A549 (cell line): ENCODE measurements at regions not wholly inside any gene's neighbourhood (a gene's known extent, or its start where the extent isn't known, plus 50 kb on each side); places are given as distances from the start of the nearest gene placed in this dataset.

Experiments
- ATAC-seq, 2 experiments: fragments of 200-7000 bp in 1 of 2; fragments of >200 bp in 1 of 2; cut with Nextera tagmentation in 1 of 2; cut with Tn5 transposase in 1 of 2; 3 replicates each; pipeline versions ENCODE4 v1.8.0 to v1.9.1; 2018 to 2020; ENCODE audit warnings: mild to moderate bottlenecking in 1 of 2, moderate library complexity in 1 of 2
- CTCF ChIA-PET: fragments of 300-600 bp; sonication (Branson Sonifier 250); formaldehyde crosslinking; extraction: SDS; loops from one replicate; lab custom pipeline; 2021; ENCODE audit warnings: antibody characterized with exemption, inconsistent platforms; lab: Yijun Ruan, JAX
- POLR2A ChIA-PET: fragments of 350-600 bp; formaldehyde crosslinking; extraction: SDS; loops from one replicate; lab custom pipeline; 2021; ENCODE audit warnings: antibody characterized with exemption, inconsistent platforms; lab: Yijun Ruan, JAX
- DNase-seq, 2 experiments: peaks; one replicate each; pipeline versions ENCODE4 v3.0.0 to v3.0.0-alpha.2; 2011 to 2016; ENCODE audit warnings: low read depth in 1 of 2, low spot score in 1 of 2
- FAIRE-seq: peaks from 2 replicates; lab custom pipeline; 2011; peaks lifted over from hg19 to GRCh38; lab: Jason Lieb, UNC
- H3K27ac ChIP-seq, 2 experiments: fragments of >200 bp; sonication (Bioruptor Twin); formaldehyde crosslinking; 3 replicates each; pipeline ENCODE4 v1.5.1; 2016 to 2017
- H3K4me1 ChIP-seq: fragments of >200 bp; sonication (Bioruptor Twin); formaldehyde crosslinking; 3 replicates; pipeline ENCODE4 v1.6.1; 2016
- H3K4me2 ChIP-seq: fragments of >200 bp; sonication (Bioruptor Twin); formaldehyde crosslinking; 3 replicates; pipeline ENCODE4 v1.6.1; 2016
- H3K4me3 ChIP-seq: fragments of >200 bp; sonication (Bioruptor Twin); formaldehyde crosslinking; 3 replicates; pipeline ENCODE4 v1.5.1; 2016
- H3K9me3 ChIP-seq: fragments of >200 bp; sonication (Bioruptor Twin); formaldehyde crosslinking; 3 replicates; pipeline ENCODE4 v1.6.1; 2016
- CBX8 ChIP-seq: fragments of 200-600 bp; sonication (generic); IDR thresholded peaks from 2 replicates; pipeline ENCODE4 v1.6.1; 2016
- CHD2 ChIP-seq: fragments of 150-350 bp; IDR thresholded peaks from 2 replicates; pipeline ENCODE4 v1.6.1; 2014; ENCODE audit warnings: low read length; ENCODE audit not compliant: partially characterized antibody
- EHF ChIP-seq: fragments of 250-450 bp; sonication (Bioruptor Pico); IDR thresholded peaks from 2 replicates; pipeline ENCODE4 v1.5.0; 2020; ENCODE audit warnings: mild to moderate bottlenecking
- EP300 ChIP-seq, 2 experiments: fragments of >200 bp; sonication (Bioruptor Twin); formaldehyde crosslinking; IDR thresholded peaks; 2 replicates in 1 of 2; 3 replicates in 1 of 2; pipeline ENCODE4 v1.6.1; 2016 to 2017
- ESRRA ChIP-seq: fragments of 150-350 bp; IDR thresholded peaks from 2 replicates; pipeline ENCODE4 v1.6.1; 2014; ENCODE audit warnings: mild to moderate bottlenecking, low read length, borderline replicate concordance
- GATA3 ChIP-seq: IDR thresholded peaks from 2 replicates; pipeline ENCODE4 v1.6.1; 2012; ENCODE audit warnings: borderline replicate concordance
- HDAC2 ChIP-seq: fragments of 200-600 bp; sonication (generic); IDR thresholded peaks from 2 replicates; pipeline ENCODE4 v1.6.1; 2016
- HEYL ChIP-seq: fragments of 250-450 bp; sonication (Bioruptor Pico); IDR thresholded peaks from 2 replicates; pipeline ENCODE4 v1.8.0; 2021; ENCODE audit warnings: mild to moderate bottlenecking, moderate library complexity
- HOXA7 ChIP-seq: fragments of 250-450 bp; sonication (Bioruptor Pico); IDR thresholded peaks from 2 replicates; pipeline ENCODE4 v1.5.0; 2020; ENCODE audit warnings: mild to moderate bottlenecking, moderate library complexity
- HOXB13 ChIP-seq: fragments of 250-450 bp; sonication (Bioruptor Pico); IDR thresholded peaks from 2 replicates; pipeline ENCODE4 v1.5.0; 2020; ENCODE audit warnings: low read depth, mild to moderate bottlenecking, moderate library complexity
- KDM1A ChIP-seq: fragments of 200-600 bp; sonication (generic); IDR thresholded peaks from 2 replicates; pipeline ENCODE4 v1.6.1; 2016; ENCODE audit warnings: low read depth, mild to moderate bottlenecking
- KDM5A ChIP-seq: fragments of 200-600 bp; sonication (generic); IDR thresholded peaks from 2 replicates; pipeline ENCODE4 v1.6.1; 2016; ENCODE audit warnings: antibody characterized with exemption, mild to moderate bottlenecking
- NFE2L2 ChIP-seq: fragments of 150-350 bp; conservative IDR thresholded peaks from 2 replicates; pipeline ENCODE4 v1.6.1; 2014; ENCODE audit warnings: low read length
- RAD21 ChIP-seq, 2 experiments: fragments of >200 bp in 1 of 2; sonication (Bioruptor Twin) in 1 of 2; formaldehyde crosslinking in 1 of 2; IDR thresholded peaks in 1 of 2; conservative IDR thresholded peaks in 1 of 2; 2 replicates in 1 of 2; 3 replicates in 1 of 2; pipeline ENCODE4 v1.6.1; 2012 to 2018; ENCODE audit warnings: inconsistent platforms in 1 of 2
- RARB ChIP-seq: fragments of 250-450 bp; sonication (Bioruptor Pico); IDR thresholded peaks from 2 replicates; pipeline ENCODE4 v1.8.0; 2021; ENCODE audit warnings: mild to moderate bottlenecking, moderate library complexity
- RCOR1 ChIP-seq: fragments of 150-350 bp; IDR thresholded peaks from 2 replicates; pipeline ENCODE4 v1.6.1; 2014; ENCODE audit warnings: antibody characterized with exemption, low read length, low read depth
- RFX5 ChIP-seq: fragments of 450-650 bp; IDR thresholded peaks from 2 replicates; pipeline ENCODE4 v1.7.1; 2014; ENCODE audit warnings: antibody characterized with exemption, mild to moderate bottlenecking, moderate library complexity
- RNF2 ChIP-seq: fragments of 200-600 bp; sonication (generic); IDR thresholded peaks from 2 replicates; pipeline ENCODE4 v1.6.1; 2016; ENCODE audit warnings: low read depth, mild to moderate bottlenecking, antibody characterized with exemption, moderate library complexity, borderline replicate concordance
- SREBF2 ChIP-seq: fragments of 450-650 bp; IDR thresholded peaks from 2 replicates; pipeline ENCODE4 v1.6.1; 2014; ENCODE audit warnings: mild to moderate bottlenecking, moderate library complexity
- ZC3H11A ChIP-seq: fragments of 450-650 bp; IDR thresholded peaks from 2 replicates; pipeline ENCODE4 v1.6.1; 2014; ENCODE audit warnings: antibody characterized with exemption, mild to moderate bottlenecking
- ZNF302 ChIP-seq: fragments of 250-450 bp; sonication (Bioruptor Pico); IDR thresholded peaks from 2 replicates; pipeline ENCODE4 v1.9.0; 2021; ENCODE audit warnings: inconsistent platforms, mild to moderate bottlenecking, moderate library complexity
- WGBS: methylation state at CpG from one replicate; pipeline ENCODE4 v1.1.6; 2017; ENCODE audit errors: missing lambda C conversion rate; 5-methylcytosine and 5-hydroxymethylcytosine counted together
- TF ChIP-seq, protein P1 (sequence below): fragments of 200-600 bp; sonication (generic); IDR thresholded peaks from 2 replicates; pipeline ENCODE4 v1.6.1; 2016; ENCODE audit warnings: antibody characterized with exemption, mild to moderate bottlenecking, moderate library complexity
- TF ChIP-seq, protein P2 (sequence below): IDR thresholded peaks from 2 replicates; pipeline ENCODE4 v1.6.1; 2012; ENCODE audit warnings: low read depth, borderline replicate concordance
- TF ChIP-seq, protein P3 (sequence below): fragments of 150-350 bp; IDR thresholded peaks from 2 replicates; pipeline ENCODE4 v1.6.1; 2014; ENCODE audit warnings: low read depth, mild to moderate bottlenecking, low read length

DNA sequence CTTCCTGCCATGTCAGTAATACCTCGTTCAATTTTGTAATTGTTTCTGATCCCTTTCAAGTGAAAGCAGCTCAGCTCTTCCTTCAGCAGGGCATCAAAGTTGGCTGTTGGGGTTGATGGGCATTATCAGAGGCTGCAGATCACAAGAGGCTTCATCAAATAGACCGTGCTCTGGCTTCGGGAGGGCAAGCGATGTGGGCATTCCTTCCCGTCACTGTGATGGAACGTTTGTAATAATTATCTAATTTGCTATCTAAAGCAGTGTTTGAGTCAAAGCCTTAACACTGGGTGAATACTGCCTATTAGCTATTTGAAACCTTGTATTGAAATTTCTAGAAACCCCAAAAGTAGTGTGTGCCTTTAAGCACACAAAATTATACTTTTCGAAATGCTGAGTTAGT, 170.1 kb downstream of the OTUD1 start:
- TF ChIP-seq, protein P1, sequence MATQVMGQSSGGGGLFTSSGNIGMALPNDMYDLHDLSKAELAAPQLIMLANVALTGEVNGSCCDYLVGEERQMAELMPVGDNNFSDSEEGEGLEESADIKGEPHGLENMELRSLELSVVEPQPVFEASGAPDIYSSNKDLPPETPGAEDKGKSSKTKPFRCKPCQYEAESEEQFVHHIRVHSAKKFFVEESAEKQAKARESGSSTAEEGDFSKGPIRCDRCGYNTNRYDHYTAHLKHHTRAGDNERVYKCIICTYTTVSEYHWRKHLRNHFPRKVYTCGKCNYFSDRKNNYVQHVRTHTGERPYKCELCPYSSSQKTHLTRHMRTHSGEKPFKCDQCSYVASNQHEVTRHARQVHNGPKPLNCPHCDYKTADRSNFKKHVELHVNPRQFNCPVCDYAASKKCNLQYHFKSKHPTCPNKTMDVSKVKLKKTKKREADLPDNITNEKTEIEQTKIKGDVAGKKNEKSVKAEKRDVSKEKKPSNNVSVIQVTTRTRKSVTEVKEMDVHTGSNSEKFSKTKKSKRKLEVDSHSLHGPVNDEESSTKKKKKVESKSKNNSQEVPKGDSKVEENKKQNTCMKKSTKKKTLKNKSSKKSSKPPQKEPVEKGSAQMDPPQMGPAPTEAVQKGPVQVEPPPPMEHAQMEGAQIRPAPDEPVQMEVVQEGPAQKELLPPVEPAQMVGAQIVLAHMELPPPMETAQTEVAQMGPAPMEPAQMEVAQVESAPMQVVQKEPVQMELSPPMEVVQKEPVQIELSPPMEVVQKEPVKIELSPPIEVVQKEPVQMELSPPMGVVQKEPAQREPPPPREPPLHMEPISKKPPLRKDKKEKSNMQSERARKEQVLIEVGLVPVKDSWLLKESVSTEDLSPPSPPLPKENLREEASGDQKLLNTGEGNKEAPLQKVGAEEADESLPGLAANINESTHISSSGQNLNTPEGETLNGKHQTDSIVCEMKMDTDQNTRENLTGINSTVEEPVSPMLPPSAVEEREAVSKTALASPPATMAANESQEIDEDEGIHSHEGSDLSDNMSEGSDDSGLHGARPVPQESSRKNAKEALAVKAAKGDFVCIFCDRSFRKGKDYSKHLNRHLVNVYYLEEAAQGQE, result no peak
- no peak for TF ChIP-seq KDM1A
- no peak for TF ChIP-seq RCOR1
- no peak for TF ChIP-seq ZNF302 (CRISPR knock-in tag)
- no peak for TF ChIP-seq ZC3H11A
- no peak for TF ChIP-seq KDM5A
- no peak for TF ChIP-seq RARB (CRISPR knock-in tag)
- TF ChIP-seq EP300 (IDR thresholded peaks at IDR 0.05), result no peak
- TF ChIP-seq HEYL (CRISPR knock-in tag), result no peak
- TF ChIP-seq, protein P2, sequence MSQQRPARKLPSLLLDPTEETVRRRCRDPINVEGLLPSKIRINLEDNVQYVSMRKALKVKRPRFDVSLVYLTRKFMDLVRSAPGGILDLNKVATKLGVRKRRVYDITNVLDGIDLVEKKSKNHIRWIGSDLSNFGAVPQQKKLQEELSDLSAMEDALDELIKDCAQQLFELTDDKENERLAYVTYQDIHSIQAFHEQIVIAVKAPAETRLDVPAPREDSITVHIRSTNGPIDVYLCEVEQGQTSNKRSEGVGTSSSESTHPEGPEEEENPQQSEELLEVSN, result no peak
- no peak for TF ChIP-seq ESRRA
- FAIRE-seq (no peak), ATAC-seq (no peak), DNase-seq (no peak)
- no peak overlapping the region for H3K27ac ChIP-seq
- 34% methylated on average over 7 of the region's 7 CpGs for WGBS
- CTCF ChIA-PET, result interaction anchor here (0.7 kb wide), 1 partner anchor 10 kb away, joined by 3 read pairs; no protein-coding TSS in a partner anchor
- no peaks in the 10 kb centered on the region for H3K4me1 ChIP-seq
- no peak overlapping the region for H3K4me2 ChIP-seq
- H3K4me3 ChIP-seq, result no peak overlapping the region
- POLR2A ChIA-PET, result no interaction called here
- H3K9me3 ChIP-seq, result no peaks in the 10 kb centered on the region

DNA sequence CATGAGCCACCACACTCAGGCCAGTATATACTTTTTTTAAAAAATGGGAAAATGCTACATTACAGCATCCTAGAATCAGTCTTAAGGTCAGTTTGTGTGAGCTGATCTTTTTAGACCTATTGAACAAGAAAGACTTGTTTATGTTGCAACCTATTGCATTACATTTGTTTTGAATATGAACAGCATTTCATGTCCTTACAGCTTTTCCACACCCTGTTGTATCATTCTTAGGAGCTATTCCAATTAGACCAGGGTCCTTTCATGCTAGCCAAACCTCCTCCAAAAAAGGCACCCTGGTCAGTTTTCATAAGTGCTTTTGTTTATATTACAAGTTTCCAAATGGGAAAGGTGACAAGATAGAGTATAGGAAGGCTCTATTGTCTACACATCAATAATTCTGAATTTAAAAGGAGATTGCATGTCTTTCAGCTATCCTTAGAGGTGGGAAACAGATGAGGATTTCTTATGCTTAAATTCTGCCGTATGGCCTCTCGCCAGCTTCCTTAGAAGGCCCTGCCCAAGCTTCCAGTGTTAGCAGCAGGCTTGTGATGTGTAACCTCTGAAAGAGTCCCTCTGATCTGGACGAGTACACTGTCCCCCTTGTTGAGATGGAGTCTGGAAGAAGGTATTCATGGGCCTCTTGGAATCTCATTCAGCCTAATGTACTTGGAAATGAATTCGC, 171.9 kb downstream of the OTUD1 start:
- H3K4me2 ChIP-seq, result no peak overlapping the region
- DNase-seq (no peak), ATAC-seq (no peak), FAIRE-seq (no peak)
- no peaks in the 10 kb centered on the region for H3K9me3 ChIP-seq
- no peak overlapping the region for H3K4me3 ChIP-seq
- POLR2A ChIA-PET, result no interaction called here
- 22% methylated on average over 4 of the region's 4 CpGs for WGBS
- no peaks in the 10 kb centered on the region for H3K4me1 ChIP-seq
- CTCF ChIA-PET, result no interaction called here
- no peak overlapping the region for H3K27ac ChIP-seq
- TF ChIP-seq, protein P2, result no peak

DNA sequence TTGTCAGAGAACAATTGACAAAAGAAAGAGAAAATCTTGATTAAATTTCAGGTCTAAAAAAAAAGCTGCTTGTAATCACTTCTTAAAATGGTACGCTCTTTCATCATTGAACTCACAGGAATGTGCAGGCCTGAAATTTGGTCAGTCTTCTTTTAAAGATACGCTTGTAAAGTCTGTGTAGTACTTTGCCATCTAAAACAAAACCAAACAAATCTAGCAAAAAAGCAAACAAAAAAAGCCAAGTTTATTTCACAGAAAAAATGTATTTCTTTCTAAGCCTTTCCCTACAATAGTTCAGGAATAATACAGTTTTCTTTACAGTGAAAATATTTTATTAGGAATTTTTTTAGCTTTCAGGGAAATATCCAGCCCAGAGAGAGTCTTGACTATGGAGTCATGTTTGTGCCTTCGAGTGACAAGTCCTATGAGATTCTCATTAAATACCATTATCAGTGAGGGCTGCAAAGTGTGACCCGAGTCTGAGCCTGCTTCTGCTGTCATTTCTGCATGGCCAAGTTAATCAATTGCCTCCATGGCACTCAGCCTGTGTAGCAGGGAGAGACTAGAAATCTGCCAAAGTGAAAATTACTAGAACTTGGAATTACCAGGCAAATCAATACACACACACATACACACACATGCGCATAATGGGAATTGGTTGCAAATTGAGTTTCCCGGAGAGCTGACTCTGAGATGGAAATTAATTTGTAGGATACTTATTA, 172.6 kb downstream of the OTUD1 start:
- H3K4me1 ChIP-seq, result no peaks in the 10 kb centered on the region
- CTCF ChIA-PET, result interaction anchor here (0.8 kb wide), 1 partner anchor 42 kb away, joined by 3 read pairs; no protein-coding TSS in a partner anchor
- H3K9me3 ChIP-seq, result no peaks in the 10 kb centered on the region
- TF ChIP-seq HDAC2 (no peak), SREBF2 (no peak), NFE2L2 (no peak), HOXB13 (CRISPR knock-in tag) (no peak), CHD2 (no peak), RFX5 (no peak), GATA3 (no peak), EHF (no peak), ESRRA (no peak), HOXA7 (CRISPR knock-in tag) (no peak), KDM5A (no peak), CBX8 (no peak), RARB (CRISPR knock-in tag) (no peak), RNF2 (no peak), RAD21 (conservative IDR thresholded peaks at IDR 0.05 in 1 of 2, IDR thresholded peaks at IDR 0.05 in 1 of 2) (no peak)
- TF ChIP-seq, protein P3, sequence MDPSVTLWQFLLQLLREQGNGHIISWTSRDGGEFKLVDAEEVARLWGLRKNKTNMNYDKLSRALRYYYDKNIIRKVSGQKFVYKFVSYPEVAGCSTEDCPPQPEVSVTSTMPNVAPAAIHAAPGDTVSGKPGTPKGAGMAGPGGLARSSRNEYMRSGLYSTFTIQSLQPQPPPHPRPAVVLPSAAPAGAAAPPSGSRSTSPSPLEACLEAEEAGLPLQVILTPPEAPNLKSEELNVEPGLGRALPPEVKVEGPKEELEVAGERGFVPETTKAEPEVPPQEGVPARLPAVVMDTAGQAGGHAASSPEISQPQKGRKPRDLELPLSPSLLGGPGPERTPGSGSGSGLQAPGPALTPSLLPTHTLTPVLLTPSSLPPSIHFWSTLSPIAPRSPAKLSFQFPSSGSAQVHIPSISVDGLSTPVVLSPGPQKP, result no peak
- TF ChIP-seq, all 56 proteins: peak for 0
- 25% methylated on average over 6 of the region's 6 CpGs for WGBS
- no peak for DNase-seq
- POLR2A ChIA-PET, result no interaction called here
- ATAC-seq, result no peak
- no peak overlapping the region for H3K4me3 ChIP-seq
- no peak for FAIRE-seq
- no peak overlapping the region for H3K4me2 ChIP-seq
- no peak overlapping the region for H3K27ac ChIP-seq
